GM23338 (cell line): ENCODE measurements at regions not wholly inside any gene's neighbourhood (a gene's known extent, or its start where the extent isn't known, plus 50 kb on each side); places are given as distances from the start of the nearest gene placed in this dataset.

ENCODE experiments used
- ATAC-seq: fragments of 200-7000 bp; cut with Tn5 transposase; 3 replicates; pipeline ENCODE4 v1.9.1; 2020
- DNase-seq: peaks from one replicate; pipeline ENCODE4 v3.0.0-alpha.2; 2015; ENCODE audit warnings: low spot score
- H2AFZ ChIP-seq: fragments of 200-600 bp; sonication (generic); 2 replicates; pipeline ENCODE4 v1.8.0; 2016; ENCODE audit warnings: antibody characterized with exemption, mild to moderate bottlenecking, moderate library complexity
- H3F3A ChIP-seq: fragments of 200-600 bp; sonication (generic); replicated peaks from 2 replicates; pipeline ENCODE4 v1.8.0; 2017; ENCODE audit warnings: antibody characterized with exemption, mixed run types, low read depth
- H3K27ac ChIP-seq: fragments of 200-600 bp; sonication (generic); 2 replicates; pipeline ENCODE4 v1.6.1; 2016; ENCODE audit warnings: low read depth
- H3K27me3 ChIP-seq: fragments of 200-600 bp; sonication (generic); 2 replicates; pipeline ENCODE4 v1.8.0; 2016; ENCODE audit warnings: mild to moderate bottlenecking, mixed run types, moderate library complexity; ENCODE audit not compliant: insufficient read depth
- H3K36me3 ChIP-seq: fragments of 200-600 bp; sonication (generic); 2 replicates; pipeline ENCODE4 v1.8.0; 2016; ENCODE audit warnings: mild to moderate bottlenecking; ENCODE audit not compliant: insufficient read depth
- H3K4me1 ChIP-seq: fragments of 200-600 bp; sonication (generic); 2 replicates; pipeline ENCODE4 v1.8.0; 2016; ENCODE audit warnings: mild to moderate bottlenecking, moderate library complexity; ENCODE audit not compliant: insufficient read depth
- H3K4me2 ChIP-seq: fragments of 200-600 bp; sonication (generic); 2 replicates; pipeline ENCODE4 v1.7.1; 2017; ENCODE audit warnings: mixed run types
- H3K4me3 ChIP-seq: fragments of 200-600 bp; sonication (generic); 2 replicates; pipeline ENCODE4 v1.6.1; 2016; ENCODE audit warnings: mixed run types
- H3K79me2 ChIP-seq: fragments of 200-600 bp; sonication (generic); replicated peaks from 2 replicates; pipeline ENCODE4 v1.8.0; 2017; ENCODE audit warnings: mild to moderate bottlenecking; ENCODE audit not compliant: insufficient read depth
- H3K9me2 ChIP-seq: fragments of 200-600 bp; sonication (generic); 2 replicates; pipeline ENCODE4 v1.8.0; 2017; ENCODE audit not compliant: insufficient read depth
- H4K20me1 ChIP-seq: fragments of 200-600 bp; sonication (generic); replicated peaks from 2 replicates; pipeline ENCODE4 v1.8.0; 2017; ENCODE audit warnings: mild to moderate bottlenecking; ENCODE audit not compliant: insufficient read depth
- H3K27ac Mint-ChIP-seq: 2 replicates; pipeline ENCODE4 v1.8.0; 2020; ENCODE audit warnings: inconsistent platforms, mild to moderate bottlenecking, moderate library complexity, mixed read lengths
- H3K27me3 Mint-ChIP-seq: 3 replicates; pipeline ENCODE4 v1.8.0; 2022; ENCODE audit warnings: low read depth, mild to moderate bottlenecking, moderate library complexity, mixed read lengths, inconsistent platforms; ENCODE audit not compliant: insufficient read depth, poor library complexity
- H3K36me3 Mint-ChIP-seq: 3 replicates; pipeline ENCODE4 v1.8.0; 2021; ENCODE audit warnings: low read depth, mild to moderate bottlenecking, inconsistent platforms, moderate library complexity, mixed read lengths
- H3K4me1 Mint-ChIP-seq: 3 replicates; pipeline ENCODE4 v1.8.0; 2020; ENCODE audit warnings: mild to moderate bottlenecking, inconsistent platforms, mixed read lengths
- H3K4me3 Mint-ChIP-seq: 3 replicates; pipeline ENCODE4 v1.8.0; 2021; ENCODE audit warnings: moderate library complexity, mild to moderate bottlenecking, inconsistent platforms, mixed read lengths
- H3K9me3 Mint-ChIP-seq: 3 replicates; pipeline ENCODE4 v1.8.0; 2020; ENCODE audit warnings: moderate library complexity, mild to moderate bottlenecking, inconsistent platforms, mixed read lengths
- CTCF ChIP-seq, 2 experiments: fragments of 200-600 bp in 1 of 2; sonication (generic) in 1 of 2; conservative IDR thresholded peaks; 2 replicates each; pipeline versions ENCODE4 v1.5.1 to v1.6.1; 2016 to 2017; ENCODE audit warnings: antibody characterized with exemption in 2 of 2, low read depth in 2 of 2, mild to moderate bottlenecking in 2 of 2, moderate library complexity in 1 of 2
- EZH2phosphoT487 ChIP-seq: fragments of 200-600 bp; sonication (generic); IDR thresholded peaks from one replicate; pipeline ENCODE4 v1.8.1; 2018; ENCODE audit warnings: antibody characterized with exemption; ENCODE audit not compliant: unreplicated experiment
- POLR2AphosphoS5 ChIP-seq: IDR thresholded peaks from 2 replicates; pipeline ENCODE4 v1.6.1; 2016; ENCODE audit warnings: antibody characterized with exemption, low read depth
- REST ChIP-seq: IDR thresholded peaks from one replicate; pipeline ENCODE4 v1.6.1; 2018; ENCODE audit warnings: antibody characterized with exemption; ENCODE audit not compliant: unreplicated experiment
- STAT1 ChIP-seq: IDR thresholded peaks from one replicate; pipeline ENCODE4 v1.6.1; 2016; ENCODE audit warnings: antibody characterized with exemption; ENCODE audit not compliant: unreplicated experiment
- ZNF114 ChIP-seq: fragments of 250-450 bp; sonication (Bioruptor Pico); IDR thresholded peaks from 2 replicates; pipeline ENCODE4 v1.5.0; 2020; ENCODE audit warnings: mild to moderate bottlenecking, moderate library complexity
- ZNF331 ChIP-seq: fragments of 250-450 bp; sonication (Bioruptor Pico); IDR thresholded peaks from 2 replicates; pipeline ENCODE4 v1.5.0; 2020; ENCODE audit warnings: low read depth, mild to moderate bottlenecking, moderate library complexity
- ZNF462 ChIP-seq: fragments of 250-450 bp; sonication (Bioruptor Pico); IDR thresholded peaks from 2 replicates; pipeline ENCODE4 v1.5.0; 2020; ENCODE audit warnings: mild to moderate bottlenecking, moderate library complexity

- no peak overlapping the region for H3K4me3 Mint-ChIP-seq
- H3K79me2 ChIP-seq, result no peaks in the 10 kb centered on the region
- peaks cover 9% of the 10 kb centered on the region for H3K9me3 Mint-ChIP-seq
- H3K36me3 ChIP-seq, result no peaks in the 10 kb centered on the region
- H3K9me2 ChIP-seq, result no peaks in the 10 kb centered on the region
- H3K4me1 Mint-ChIP-seq, result peaks cover 20% of the 10 kb centered on the region
- no peaks in the 10 kb centered on the region for H3F3A ChIP-seq
- H3K4me2 ChIP-seq, result no peak overlapping the region
- no peak overlapping the region for H3K27ac ChIP-seq
- TF ChIP-seq EZH2phosphoT487, result no peak
- TF ChIP-seq ZNF331, result no peak
- no peak for TF ChIP-seq REST
- TF ChIP-seq STAT1, result no peak
- no peak for TF ChIP-seq ZNF114 (CRISPR knock-in tag)
- ATAC-seq, result no peak
- no peak for DNase-seq
- peaks cover 14% of the 10 kb centered on the region for H3K27me3 Mint-ChIP-seq
- no peaks in the 10 kb centered on the region for H4K20me1 ChIP-seq
- no peaks in the 10 kb centered on the region for H3K27me3 ChIP-seq
- H3K27ac Mint-ChIP-seq, result no peak overlapping the region
- no peak overlapping the region for H2AFZ ChIP-seq
- no peaks in the 10 kb centered on the region for H3K36me3 Mint-ChIP-seq
- H3K4me3 ChIP-seq, result no peak overlapping the region
- peaks cover 15% of the 10 kb centered on the region for H3K4me1 ChIP-seq
Observed at GRCh38 chr11:69418576-69419296, 62.7 kb upstream of the LINC01488 start.

- no peak overlapping the region for H3K27ac Mint-ChIP-seq
- H3K9me3 Mint-ChIP-seq, result peaks cover 11% of the 10 kb centered on the region
- H3K36me3 Mint-ChIP-seq, result peaks cover 6% of the 10 kb centered on the region
- no peak overlapping the region for H3K4me3 Mint-ChIP-seq
- Histone ChIP-seq H3K79me2 (no peaks in the 10 kb centered on the region), H3K27me3 (no peaks in the 10 kb centered on the region), H3K4me1 (peaks cover 15% of the 10 kb centered on the region), H3K36me3 (peaks cover 6% of the 10 kb centered on the region; the same call in 1 of the 2 replicates), H2AFZ (no peak overlapping the region), H3K27ac (no peak overlapping the region), H4K20me1 (no peaks in the 10 kb centered on the region), H3K4me3 (no peak overlapping the region), H3K9me2 (no peaks in the 10 kb centered on the region), H3K4me2 (0 out of 2 replicates have a peak overlapping the region, but pooled peaks have one; percentile 12), H3F3A (no peaks in the 10 kb centered on the region)
- peaks cover 20% of the 10 kb centered on the region for H3K4me1 Mint-ChIP-seq
- ATAC-seq, result no peak
- H3K27me3 Mint-ChIP-seq, result peaks cover 12% of the 10 kb centered on the region
- DNase-seq, result no peak
- TF ChIP-seq ZNF331 (no peak), CTCF (conservative IDR thresholded peaks at IDR 0.05; ENCODE audit: low read depth in 2 of 2) (no peak), EZH2phosphoT487 (no peak), ZNF114 (CRISPR knock-in tag) (no peak), ZNF462 (no peak), POLR2AphosphoS5 (no peak)
Observed at GRCh38 chr11:69419662-69420395, 61.6 kb upstream of the LINC01488 start.
